Coronary artery (tissue), 2 donors: ENCODE measurements at regions not wholly inside any gene's neighbourhood (a gene's known extent, or its start where the extent isn't known, plus 50 kb on each side); places are given as distances from the start of the nearest gene placed in this dataset.

Experiments
- DNase-seq: peaks from one replicate; pipeline ENCODE4 v3.0.0-alpha.2; 2017; ENCODE audit warnings: low spot score
- H3K27ac ChIP-seq, 2 donors: fragments of 200-600 bp; sonication (generic); one replicate each; pipeline ENCODE4 v1.5.1; 2016 to 2019
- H3K4me3 ChIP-seq: fragments of 200-600 bp; sonication (generic); 2 replicates; pipeline ENCODE4 v1.5.1; 2016; ENCODE audit warnings: mild to moderate bottlenecking, moderate library complexity
- TF ChIP-seq, protein P1 (sequence below): fragments of 200-600 bp; sonication (generic); IDR thresholded peaks from one replicate; pipeline ENCODE4 v1.5.1; 2019; ENCODE audit warnings: antibody characterized with exemption

DNA sequence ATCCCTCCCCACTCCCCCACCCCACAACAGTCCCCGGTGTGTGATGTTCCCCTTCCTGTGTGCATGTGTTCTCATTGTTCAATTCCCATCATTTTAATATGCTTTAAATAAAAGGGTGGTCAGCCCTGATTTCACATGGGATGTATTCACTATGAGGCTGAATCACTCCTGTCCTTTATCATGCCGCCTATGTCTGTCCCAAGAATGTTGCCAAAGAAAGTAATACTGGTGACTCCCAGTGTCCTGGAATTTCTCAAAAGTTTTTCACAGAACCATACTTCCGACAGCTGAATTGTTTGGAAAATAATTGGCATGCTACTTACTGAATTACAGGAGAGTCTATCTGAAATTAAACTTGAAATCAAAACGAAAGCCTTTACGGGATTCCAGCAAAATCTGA is 217.7 kb downstream of the HAO1 start:
- TF ChIP-seq, protein P1, sequence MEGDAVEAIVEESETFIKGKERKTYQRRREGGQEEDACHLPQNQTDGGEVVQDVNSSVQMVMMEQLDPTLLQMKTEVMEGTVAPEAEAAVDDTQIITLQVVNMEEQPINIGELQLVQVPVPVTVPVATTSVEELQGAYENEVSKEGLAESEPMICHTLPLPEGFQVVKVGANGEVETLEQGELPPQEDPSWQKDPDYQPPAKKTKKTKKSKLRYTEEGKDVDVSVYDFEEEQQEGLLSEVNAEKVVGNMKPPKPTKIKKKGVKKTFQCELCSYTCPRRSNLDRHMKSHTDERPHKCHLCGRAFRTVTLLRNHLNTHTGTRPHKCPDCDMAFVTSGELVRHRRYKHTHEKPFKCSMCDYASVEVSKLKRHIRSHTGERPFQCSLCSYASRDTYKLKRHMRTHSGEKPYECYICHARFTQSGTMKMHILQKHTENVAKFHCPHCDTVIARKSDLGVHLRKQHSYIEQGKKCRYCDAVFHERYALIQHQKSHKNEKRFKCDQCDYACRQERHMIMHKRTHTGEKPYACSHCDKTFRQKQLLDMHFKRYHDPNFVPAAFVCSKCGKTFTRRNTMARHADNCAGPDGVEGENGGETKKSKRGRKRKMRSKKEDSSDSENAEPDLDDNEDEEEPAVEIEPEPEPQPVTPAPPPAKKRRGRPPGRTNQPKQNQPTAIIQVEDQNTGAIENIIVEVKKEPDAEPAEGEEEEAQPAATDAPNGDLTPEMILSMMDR = no peak
- Histone ChIP-seq H3K4me3 (no peak overlapping the region), H3K27ac (no peak overlapping the region)
- DNase-seq = no peak

DNA sequence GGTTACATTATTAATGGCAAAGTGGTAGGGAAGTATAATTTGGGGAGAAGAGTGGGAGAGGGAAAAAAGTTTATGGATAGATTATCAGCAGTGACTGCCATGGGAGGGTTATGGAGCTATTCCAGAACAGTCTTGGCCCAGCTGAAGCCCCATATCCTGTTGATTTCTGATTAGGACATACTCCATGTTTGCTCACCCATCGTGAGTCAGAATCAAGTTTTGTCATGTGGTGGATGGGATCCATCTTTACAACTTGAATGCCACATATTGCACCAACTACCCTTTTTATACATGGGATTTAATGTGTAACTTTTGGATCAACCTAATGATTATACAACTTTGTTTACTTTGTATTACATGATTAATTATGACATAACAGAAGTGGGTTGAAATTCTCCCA is 217.0 kb downstream of the HAO1 start:
- TF ChIP-seq, protein P1 = no peak
- Histone ChIP-seq H3K4me3 (no peak overlapping the region), H3K27ac (no peak overlapping the region)
- no peak for DNase-seq

DNA sequence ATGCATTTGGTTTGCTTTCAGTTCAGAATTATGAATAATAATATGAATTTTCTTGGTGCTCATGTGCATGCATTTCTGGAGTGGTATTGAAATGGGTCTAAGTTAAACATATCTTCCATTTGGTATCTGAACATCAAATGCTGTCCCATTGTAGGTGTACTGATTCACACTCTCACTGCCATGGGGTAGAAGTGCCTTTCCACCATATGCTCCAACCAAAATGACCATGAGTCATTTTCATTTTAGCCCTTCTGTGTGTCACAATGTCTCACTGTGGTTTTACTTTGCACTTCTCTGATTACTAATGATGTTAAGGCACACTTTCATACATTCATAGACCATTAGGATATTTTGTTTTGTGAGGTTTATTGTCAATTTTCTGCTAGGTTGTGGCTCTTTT is 211.9 kb downstream of the HAO1 start:
- H3K4me3 ChIP-seq = no peak overlapping the region
- no peak for DNase-seq
- TF ChIP-seq, protein P1 = no peak

DNA sequence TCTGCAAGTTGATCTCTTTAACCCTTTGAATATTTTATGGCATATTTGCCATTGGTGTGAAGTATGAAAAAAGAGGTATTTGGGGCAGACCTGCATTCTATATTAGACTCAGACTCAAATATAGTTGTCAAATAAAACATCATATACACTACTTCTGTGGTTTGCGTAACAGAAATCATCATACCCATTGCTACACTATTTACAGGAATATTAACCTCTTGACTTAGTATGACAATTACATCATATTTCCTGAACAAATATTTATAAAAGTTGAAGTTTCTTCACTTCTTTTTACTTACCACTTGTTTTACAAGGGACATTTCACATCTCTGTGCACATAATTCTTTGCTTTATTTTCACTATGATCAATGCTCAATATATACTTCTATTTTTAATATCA is 206.0 kb downstream of the HAO1 start:
- TF ChIP-seq, protein P1 = no peak
- Histone ChIP-seq H3K4me3 (no peak overlapping the region), H3K27ac (no peak overlapping the region)
- DNase-seq = no peak

More for the DNA sequence above, 211.9 kb downstream of the HAO1 start:
- no peak overlapping the region for H3K27ac ChIP-seq

DNA sequence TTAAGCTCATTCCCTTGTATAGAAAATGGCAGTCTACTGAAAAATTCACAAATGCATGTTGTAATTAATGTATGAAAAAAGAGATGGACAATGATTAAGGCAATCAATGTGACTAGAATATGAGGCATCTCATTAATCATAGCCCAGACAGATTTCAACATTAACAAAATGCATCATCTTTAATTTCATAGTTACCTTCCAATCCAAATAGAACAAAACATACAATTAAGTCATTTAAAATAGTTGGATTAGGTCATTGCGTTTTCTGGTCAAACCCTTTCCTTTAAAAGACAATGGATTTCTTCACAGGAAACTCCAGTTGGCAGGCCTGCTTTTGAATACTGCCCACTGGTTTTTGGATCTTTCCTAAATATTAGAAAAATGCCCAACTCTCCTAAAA is 203.9 kb downstream of the HAO1 start:
- no peak for DNase-seq
- TF ChIP-seq, protein P1 = no peak
- Histone ChIP-seq H3K4me3 (no peak overlapping the region), H3K27ac (no peak overlapping the region)

DNA sequence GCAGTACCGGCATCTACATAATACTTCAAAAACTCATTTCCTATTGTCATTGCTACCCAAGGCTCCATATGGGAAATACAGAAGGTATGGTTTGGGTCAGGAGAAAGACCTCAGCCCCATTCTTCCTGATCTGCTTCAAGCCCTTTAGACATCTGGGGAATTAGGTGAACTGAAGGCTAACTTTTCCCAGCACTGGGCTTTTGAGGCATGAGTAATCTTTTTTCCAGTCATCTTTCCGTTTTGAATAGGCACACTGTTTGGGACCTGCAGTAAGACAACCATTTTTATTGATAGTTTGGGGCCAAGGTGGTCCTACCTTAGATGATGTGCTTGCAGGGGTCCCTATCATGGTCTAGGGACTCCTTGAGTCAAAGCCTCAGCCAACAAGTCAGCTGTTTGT is 198.4 kb downstream of the HAO1 start:
- TF ChIP-seq, protein P1 = no peak
- H3K27ac ChIP-seq = no peak overlapping the region
- DNase-seq = no peak
- H3K4me3 ChIP-seq = no peak overlapping the region

DNA sequence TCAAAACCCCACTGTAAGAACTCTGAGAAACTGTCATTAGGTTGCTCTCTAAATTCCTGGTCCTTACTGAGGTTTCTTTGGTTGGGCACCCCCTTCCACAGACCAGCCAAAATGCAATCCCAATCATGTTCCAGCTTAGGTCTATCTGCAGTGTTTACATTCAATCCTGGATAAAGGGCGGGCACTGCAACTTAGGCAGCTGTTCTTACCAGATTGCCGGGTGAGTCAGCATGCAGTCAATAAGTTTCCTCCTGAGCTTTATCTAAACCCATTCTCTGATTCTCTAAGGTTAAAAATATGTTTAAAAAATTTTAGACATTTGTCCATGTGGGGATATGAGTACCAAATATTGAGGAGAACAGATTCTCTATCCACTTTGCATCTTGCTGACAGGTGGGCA is 197.8 kb downstream of the HAO1 start:
- no peak for DNase-seq
- TF ChIP-seq, protein P1 = no peak
- no peak overlapping the region for H3K4me3 ChIP-seq
- H3K27ac ChIP-seq = no peak overlapping the region
